ENCODE measurements at regions not wholly inside any gene's neighbourhood (a gene's known extent, or its start where the extent isn't known, plus 50 kb on each side); places are given as distances from the start of the nearest gene placed in this dataset.
A peak's percentile ranks its signal among the peaks of the same experiment; 100 is the strongest.

- Histone ChIP-seq H3K9ac (ENCODE audit: low read length) (no peak overlapping the region), H3K4me2 (replicated peaks; ENCODE audit: low read depth, low read length, poor library complexity, severe bottlenecking) (peak overlapping the region; percentile 2), H4K20me1 (ENCODE audit: control insufficient read depth, insufficient read depth, low read length, poor library complexity, severe bottlenecking) (no peaks in the 10 kb centered on the region), H3K4me3 (ENCODE audit: control extremely low read depth in 1 of 5, extremely low read depth in 1 of 5, insufficient read depth in 1 of 5, low read depth in 2 of 5, low read length in 4 of 5) (no peak overlapping the region), H3K9me3 (ENCODE audit: control extremely low read depth in 1 of 3, control insufficient read depth in 2 of 3, insufficient read depth in 1 of 3, low read length in 2 of 3) (no peaks in the 10 kb centered on the region), H3K4me1 (ENCODE audit: control insufficient read depth in 2 of 2, insufficient read depth in 2 of 2, low read length in 2 of 2) (peaks cover 21 to 26% of the 10 kb centered on the region in 2 donors), H2AFZ (ENCODE audit: insufficient read depth, low read depth, low read length, poor library complexity, severe bottlenecking) (peak overlapping the region; percentile 10), H3K36me3 (replicated peaks in 1 of 2; ENCODE audit: control extremely low read depth in 1 of 2, control insufficient read depth in 1 of 2, extremely low read depth in 1 of 2, insufficient read depth in 2 of 2, low read length in 1 of 2) (no peaks in the 10 kb centered on the region), H3K27ac (ENCODE audit: low read length in 2 of 2) (no peak overlapping the region), H3K27me3 (replicated peaks in 1 of 4; ENCODE audit: control extremely low read depth in 1 of 4, control insufficient read depth in 3 of 4, insufficient read depth in 4 of 4, low read length in 3 of 4) (no peaks in the 10 kb centered on the region), H3K79me2 (ENCODE audit: control insufficient read depth, insufficient read depth, low read length) (no peaks in the 10 kb centered on the region)
- no peaks in the 10 kb centered on the region for H3K9me3 Mint-ChIP-seq (ENCODE audit: insufficient read depth)
- DNase-seq (no peak), ATAC-seq (ENCODE audit: low read depth) (no peak)
- H3K27ac Mint-ChIP-seq = no peak overlapping the region
- peaks cover 28% of the 10 kb centered on the region for H3K4me1 Mint-ChIP-seq
- 17% methylated on average over 1 of the region's 6 CpGs for WGBS (ENCODE audit: insufficient coverage)
- TF ChIP-seq EZH2 (IDR thresholded peaks at IDR 0.05; ENCODE audit: borderline replicate concordance, insufficient read depth, low read depth, low read length, poor library complexity, severe bottlenecking) (no peak), CTCF (IDR thresholded peaks at IDR 0.05) (no peak)
- ChIA-PET CTCF (no interaction called here), POLR2A (no interaction called here)
- intact Hi-C loops (cut with micrococcal nuclease) = no loop called here
- no peaks in the 10 kb centered on the region for H3K27me3 Mint-ChIP-seq
- H3K4me3 Mint-ChIP-seq = no peak overlapping the region
Measured at GRCh38 chr4:54945838-54946237, 179.6 kb downstream of the KDR start.

- no peaks in the 10 kb centered on the region for H3K27me3 Mint-ChIP-seq
- Histone ChIP-seq H3K27ac (ENCODE audit: low read length in 2 of 2) (peak overlapping the region in 1 of 2 donors; percentile 87), H4K20me1 (ENCODE audit: control insufficient read depth, insufficient read depth, low read length, poor library complexity, severe bottlenecking) (no peaks in the 10 kb centered on the region), H3K36me3 (replicated peaks in 1 of 2; ENCODE audit: control extremely low read depth in 1 of 2, control insufficient read depth in 1 of 2, extremely low read depth in 1 of 2, insufficient read depth in 2 of 2, low read length in 1 of 2) (no peaks in the 10 kb centered on the region), H2AFZ (ENCODE audit: insufficient read depth, low read depth, low read length, poor library complexity, severe bottlenecking) (peak overlapping the region; percentile 63), H3K4me3 (ENCODE audit: control extremely low read depth in 1 of 5, extremely low read depth in 1 of 5, insufficient read depth in 1 of 5, low read depth in 2 of 5, low read length in 4 of 5) (peak overlapping the region in 2 of 5 experiments; percentile 39 to 43), H3K4me2 (replicated peaks; ENCODE audit: low read depth, low read length, poor library complexity, severe bottlenecking) (peak overlapping the region; percentile 70), H3K9ac (ENCODE audit: low read length) (peak overlapping the region; percentile 49), H3K27me3 (replicated peaks in 1 of 4; ENCODE audit: control extremely low read depth in 1 of 4, control insufficient read depth in 3 of 4, insufficient read depth in 4 of 4, low read length in 3 of 4) (no peaks in the 10 kb centered on the region), H3K4me1 (ENCODE audit: control insufficient read depth in 2 of 2, insufficient read depth in 2 of 2, low read length in 2 of 2) (peaks cover 25 to 30% of the 10 kb centered on the region in 2 donors), H3K9me3 (ENCODE audit: control extremely low read depth in 1 of 3, control insufficient read depth in 2 of 3, insufficient read depth in 1 of 3, low read length in 2 of 3) (no peaks in the 10 kb centered on the region), H3K79me2 (ENCODE audit: control insufficient read depth, insufficient read depth, low read length) (no peaks in the 10 kb centered on the region)
- WGBS (ENCODE audit: insufficient coverage) = 0% methylated on average over 1 of the region's 4 CpGs
- H3K27ac Mint-ChIP-seq = peak overlapping the region; percentile 80
- ATAC-seq (ENCODE audit: low read depth) (peak; percentile 75), DNase-seq (peak; percentile 72)
- POLR2A ChIA-PET = no interaction called here
- no peak for TF ChIP-seq CTCF (IDR thresholded peaks at IDR 0.05)
- TF ChIP-seq EZH2 (IDR thresholded peaks at IDR 0.05; ENCODE audit: borderline replicate concordance, insufficient read depth, low read depth, low read length, poor library complexity, severe bottlenecking) = no peak
- no peaks in the 10 kb centered on the region for H3K9me3 Mint-ChIP-seq (ENCODE audit: insufficient read depth)
- intact Hi-C loops (cut with micrococcal nuclease) = loop anchor here (2.0 kb wide), 1 partner anchor 254 kb away; no protein-coding TSS in a partner anchor
- H3K4me1 Mint-ChIP-seq = peaks cover 33% of the 10 kb centered on the region
- CTCF ChIA-PET = interaction anchor here (1.0 to 1.3 kb wide), 2 partner anchors 18 to 257 kb away, joined by 3 to 5 read pairs; no protein-coding TSS in a partner anchor
- peak overlapping the region; percentile 82 for H3K4me3 Mint-ChIP-seq
Measured at GRCh38 chr4:54942721-54943120, 182.7 kb downstream of the KDR start.

Data from B cell (primary cell).